Hematopoietic multipotent progenitor cell treated with erythropoietin and hydrocortisone succinate and interleukin-3 and kit ligand, for 8 days (in vitro differentiated cells): ENCODE measurements at regions not wholly inside any gene's neighbourhood (a gene's known extent, or its start where the extent isn't known, plus 50 kb on each side); places are given as distances from the start of the nearest gene placed in this dataset.

Experiments used
- DNase-seq: peaks from one replicate; pipeline ENCODE4 v3.0.0-alpha.2; 2015

GRCh38 chrX:155679715-155680114 is 67.0 kb upstream of the TMLHE start:
- DNase-seq, result no peak

DNA sequence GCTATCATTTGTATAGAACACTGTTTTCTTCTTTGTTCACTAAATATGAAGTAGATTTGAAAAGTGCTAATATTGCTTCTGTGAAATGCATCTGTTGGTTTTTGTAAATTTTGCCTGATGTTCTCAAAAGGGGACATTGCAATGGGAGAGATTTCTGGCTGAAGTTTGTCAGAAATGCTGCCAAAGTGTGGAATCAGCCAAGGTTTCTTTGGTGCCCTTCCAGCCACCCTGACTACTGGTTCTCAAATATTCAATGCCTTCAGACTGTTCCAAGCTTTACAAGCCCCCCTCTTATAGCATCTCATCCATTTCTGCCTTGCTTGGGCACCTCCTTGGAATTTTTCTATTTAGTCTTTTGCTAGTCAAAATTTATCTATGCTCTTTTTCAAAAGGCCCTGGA is 60.6 kb upstream of the TMLHE start:
- DNase-seq, result no peak

DNA sequence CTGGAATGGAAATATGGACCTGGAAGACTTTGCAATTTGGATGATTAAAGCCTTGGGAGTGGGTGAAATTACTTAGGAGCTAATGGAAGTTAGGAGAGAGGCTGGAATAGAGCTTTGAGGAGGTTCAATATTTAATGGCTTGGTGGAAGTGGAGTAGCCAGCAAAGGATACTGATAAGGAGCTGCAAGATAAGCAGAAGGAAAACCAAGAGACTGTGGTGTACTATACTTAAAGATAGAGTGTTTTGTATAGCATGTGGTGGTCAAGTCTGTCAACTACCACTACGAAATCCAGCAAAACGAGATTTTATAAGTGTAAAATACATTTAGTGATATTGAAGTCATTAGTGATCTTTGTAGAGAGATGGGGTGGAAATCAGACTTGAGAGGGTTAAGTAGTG is 54.0 kb upstream of the TMLHE start:
- DNase-seq, result peak; percentile 33
